ENCODE measurements at regions not wholly inside any gene's neighbourhood (a gene's known extent, or its start where the extent isn't known, plus 50 kb on each side); places are given as distances from the start of the nearest gene placed in this dataset.

GRCh38 chr12:107184359-107184930, 91.1 kb upstream of the CRY1 start:
- no peak for DNase-seq (ENCODE audit: low read depth in 1 of 2, low spot score in 1 of 2)
- Histone ChIP-seq H3K27ac (replicated peaks) (no peak overlapping the region), H3K4me3 (replicated peaks; ENCODE audit: insufficient read depth, low read length) (no peak overlapping the region), H3K27me3 (ENCODE audit: insufficient read depth, poor library complexity, severe bottlenecking) (no peaks in the 10 kb centered on the region)
- TF ChIP-seq POLR2AphosphoS5 (IDR thresholded peaks at IDR 0.05; ENCODE audit: low read depth) (no peak), SPI1 (IDR thresholded peaks at IDR 0.05; ENCODE audit: borderline replicate concordance, low read depth) (no peak), CTCF (IDR thresholded peaks at IDR 0.05; ENCODE audit: insufficient read depth, low read length) (no peak), REST (IDR thresholded peaks at IDR 0.05; ENCODE audit: insufficient replicate concordance, low read depth) (no peak), GABPA (IDR thresholded peaks at IDR 0.05; ENCODE audit: low read depth) (no peak)

- TF ChIP-seq POLR2AphosphoS5 (IDR thresholded peaks at IDR 0.05; ENCODE audit: low read depth) (no peak), GABPA (IDR thresholded peaks at IDR 0.05; ENCODE audit: low read depth) (no peak), CTCF (IDR thresholded peaks at IDR 0.05; ENCODE audit: insufficient read depth, low read length) (no peak), REST (IDR thresholded peaks at IDR 0.05; ENCODE audit: insufficient replicate concordance, low read depth) (no peak), SPI1 (IDR thresholded peaks at IDR 0.05; ENCODE audit: borderline replicate concordance, low read depth) (no peak)
- Histone ChIP-seq H3K27ac (replicated peaks) (no peak overlapping the region), H3K27me3 (ENCODE audit: insufficient read depth, poor library complexity, severe bottlenecking) (peaks cover 7% of the 10 kb centered on the region), H3K4me3 (replicated peaks; ENCODE audit: insufficient read depth, low read length) (no peak overlapping the region)
- no peak for DNase-seq (ENCODE audit: low read depth in 1 of 2, low spot score in 1 of 2)
Observed at GRCh38 chr12:107196681-107197080, 103.3 kb upstream of the CRY1 start.

- H3K4me3 ChIP-seq (replicated peaks; ENCODE audit: insufficient read depth, low read length) = no peak overlapping the region
- no peak for DNase-seq (ENCODE audit: low read depth in 1 of 2, low spot score in 1 of 2)
- TF ChIP-seq CTCF (IDR thresholded peaks at IDR 0.05; ENCODE audit: insufficient read depth, low read length) (no peak), REST (IDR thresholded peaks at IDR 0.05; ENCODE audit: insufficient replicate concordance, low read depth) (no peak), SPI1 (IDR thresholded peaks at IDR 0.05; ENCODE audit: borderline replicate concordance, low read depth) (no peak), GABPA (IDR thresholded peaks at IDR 0.05; ENCODE audit: low read depth) (no peak), POLR2AphosphoS5 (IDR thresholded peaks at IDR 0.05; ENCODE audit: low read depth) (no peak)
- H3K27ac ChIP-seq (replicated peaks) = no peak overlapping the region
- peaks cover 5% of the 10 kb centered on the region for H3K27me3 ChIP-seq (ENCODE audit: insufficient read depth, poor library complexity, severe bottlenecking)
Observed at GRCh38 chr12:107200394-107200793, 107.0 kb upstream of the CRY1 start.

Data from HL-60 (cell line).